ENCODE measurements at regions not wholly inside any gene's neighbourhood (a gene's known extent, or its start where the extent isn't known, plus 50 kb on each side); places are given as distances from the start of the nearest gene placed in this dataset.

- no peak overlapping the region for H3K4me3 ChIP-seq
- peak; percentile 48 for DNase-seq
- H3K4me1 ChIP-seq = peaks cover 18% of the 10 kb centered on the region
- H3K36me3 ChIP-seq (ENCODE audit: low read depth, missing control alignments) = no peaks in the 10 kb centered on the region
- intact Hi-C loops (cut with DNase I; ENCODE audit: low total_unique reads) = loop anchor here (5.0 kb wide), 1 partner anchor 475 kb away; no protein-coding TSS in a partner anchor
- H3K27ac ChIP-seq = peak overlapping the region in 1 of 2 donors; percentile 78
- WGBS, 2 donors = 48 to 54% methylated on average over 14 of the region's 14 CpGs
- no peaks in the 10 kb centered on the region for H3K9me3 ChIP-seq
- no peak for TF ChIP-seq POLR2A (IDR thresholded peaks at IDR 0.05)
- TF ChIP-seq CTCF (IDR thresholded peaks at IDR 0.05) = no peak
- H3K27me3 ChIP-seq = no peaks in the 10 kb centered on the region
Measured at GRCh38 chr5:96332535-96333366, 100.3 kb downstream of the PCSK1 start.

DNA sequence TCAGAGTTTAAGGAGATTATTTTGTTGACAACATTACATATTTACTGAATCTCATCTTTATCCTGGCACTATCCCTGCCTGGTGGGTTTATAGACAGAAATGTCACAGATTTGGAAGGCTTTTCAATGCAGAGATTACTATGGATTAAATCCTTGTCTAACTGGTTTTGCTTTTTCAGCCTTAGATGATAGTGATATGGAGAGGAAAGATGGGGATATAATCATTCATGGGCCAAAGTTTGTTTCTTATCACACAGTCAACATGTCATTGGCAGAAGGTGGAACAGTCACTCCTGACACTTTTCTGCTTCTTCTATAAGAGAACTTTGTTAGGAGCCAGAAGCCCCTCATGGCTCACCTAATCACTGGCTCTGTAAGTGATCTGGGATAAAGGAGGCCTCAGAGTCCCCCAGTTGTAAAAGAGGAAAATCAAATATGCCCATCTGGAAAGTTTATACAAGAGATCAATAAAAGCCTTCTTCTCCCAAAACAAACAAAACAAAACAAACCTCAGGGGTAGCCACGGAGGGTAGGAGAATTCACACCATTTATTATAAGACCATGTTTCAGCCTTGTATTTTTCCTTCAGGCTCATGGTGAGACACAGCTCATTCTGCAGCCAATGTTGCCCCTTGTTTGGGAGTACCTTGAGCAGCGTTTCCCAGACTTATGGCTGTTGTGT is 101.2 kb downstream of the PCSK1 start:
- intact Hi-C loops (cut with DNase I; ENCODE audit: low total_unique reads) = loop anchor here (5.0 kb wide), 1 partner anchor 475 kb away; no protein-coding TSS in a partner anchor
- Histone ChIP-seq H3K36me3 (ENCODE audit: low read depth, missing control alignments) (no peaks in the 10 kb centered on the region), H3K9me3 (no peaks in the 10 kb centered on the region), H3K27me3 (no peaks in the 10 kb centered on the region), H3K4me3 (no peak overlapping the region), H3K4me1 (peaks cover 14% of the 10 kb centered on the region), H3K27ac (no peak overlapping the region)
- WGBS, 2 donors = 78 to 84% methylated on average over 2 of the region's 2 CpGs
- TF ChIP-seq POLR2A (IDR thresholded peaks at IDR 0.05) = no peak
- no peak for TF ChIP-seq CTCF (IDR thresholded peaks at IDR 0.05)
- no peak for DNase-seq

GRCh38 chr5:96331210-96331609 is 101.8 kb downstream of the PCSK1 start:
- 33 to 48% methylated on average over 3 of the region's 3 CpGs for WGBS, 2 donors
- no peak overlapping the region for H3K4me3 ChIP-seq
- peak overlapping the region in 1 of 2 donors; percentile 2 for H3K27ac ChIP-seq
- H3K27me3 ChIP-seq = no peaks in the 10 kb centered on the region
- DNase-seq = no peak
- no peaks in the 10 kb centered on the region for H3K36me3 ChIP-seq (ENCODE audit: low read depth, missing control alignments)
- intact Hi-C loops (cut with DNase I; ENCODE audit: low total_unique reads) = loop anchor here (5.0 kb wide), 1 partner anchor 474 kb away; no protein-coding TSS in a partner anchor
- no peak for TF ChIP-seq CTCF (IDR thresholded peaks at IDR 0.05)
- TF ChIP-seq POLR2A (IDR thresholded peaks at IDR 0.05) = no peak
- H3K4me1 ChIP-seq = peaks cover 13% of the 10 kb centered on the region
- H3K9me3 ChIP-seq = no peaks in the 10 kb centered on the region

GRCh38 chr5:96330530-96331140 is 102.4 kb downstream of the PCSK1 start:
- no peak for DNase-seq
- no peak overlapping the region for H3K4me3 ChIP-seq
- H3K27me3 ChIP-seq = no peaks in the 10 kb centered on the region
- no peaks in the 10 kb centered on the region for H3K9me3 ChIP-seq
- no peaks in the 10 kb centered on the region for H3K36me3 ChIP-seq (ENCODE audit: low read depth, missing control alignments)
- H3K4me1 ChIP-seq = peaks cover 10% of the 10 kb centered on the region
- 88 to 93% methylated on average over 4 of the region's 4 CpGs for WGBS, 2 donors
- intact Hi-C loops (cut with DNase I; ENCODE audit: low total_unique reads) = loop anchor here (5.0 kb wide), 1 partner anchor 473 kb away; no protein-coding TSS in a partner anchor
- no peak overlapping the region for H3K27ac ChIP-seq
- TF ChIP-seq CTCF (IDR thresholded peaks at IDR 0.05) (no peak), POLR2A (IDR thresholded peaks at IDR 0.05) (no peak)
